ENCODE measurements at regions not wholly inside any gene's neighbourhood (a gene's known extent, or its start where the extent isn't known, plus 50 kb on each side); places are given as distances from the start of the nearest gene placed in this dataset.

DNA sequence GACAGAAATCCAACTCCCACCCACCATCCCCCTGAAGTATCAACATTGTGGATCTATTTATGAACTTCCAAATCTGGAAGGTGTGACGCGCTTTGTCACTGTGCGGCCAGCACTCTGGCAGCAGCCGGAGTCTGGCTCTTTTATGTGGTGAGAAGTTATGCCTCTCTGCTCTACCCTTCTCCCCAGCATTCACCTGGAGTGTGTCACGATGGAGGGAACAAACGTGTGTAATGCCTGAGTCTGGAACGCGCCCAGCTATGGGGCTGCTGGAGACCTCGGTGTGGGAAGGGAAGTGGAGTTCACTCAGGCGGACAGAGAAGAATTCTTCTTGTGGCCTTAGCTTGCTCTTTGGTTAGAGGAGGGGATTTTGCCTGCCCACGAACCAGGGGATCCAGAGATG lies 222.1 kb upstream of the RPL34 start:
- DNase-seq = no peak

DNA sequence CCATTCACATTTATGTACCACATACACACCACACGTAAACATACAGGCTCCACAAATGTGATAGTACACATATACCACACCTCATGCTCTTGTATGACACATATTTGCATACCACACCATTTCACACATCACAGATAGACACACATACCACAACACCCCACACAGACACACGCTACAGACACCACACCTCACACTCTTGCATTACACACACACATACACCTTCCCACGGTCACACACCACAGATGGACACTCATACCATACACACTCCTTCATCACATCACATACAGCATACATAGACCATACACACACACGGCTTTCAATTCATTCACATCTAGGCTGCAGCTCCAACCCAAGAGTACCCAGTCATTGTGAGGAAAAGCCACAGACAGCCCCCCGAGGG lies 222.5 kb upstream of the RPL34 start:
- no peak for DNase-seq

DNA sequence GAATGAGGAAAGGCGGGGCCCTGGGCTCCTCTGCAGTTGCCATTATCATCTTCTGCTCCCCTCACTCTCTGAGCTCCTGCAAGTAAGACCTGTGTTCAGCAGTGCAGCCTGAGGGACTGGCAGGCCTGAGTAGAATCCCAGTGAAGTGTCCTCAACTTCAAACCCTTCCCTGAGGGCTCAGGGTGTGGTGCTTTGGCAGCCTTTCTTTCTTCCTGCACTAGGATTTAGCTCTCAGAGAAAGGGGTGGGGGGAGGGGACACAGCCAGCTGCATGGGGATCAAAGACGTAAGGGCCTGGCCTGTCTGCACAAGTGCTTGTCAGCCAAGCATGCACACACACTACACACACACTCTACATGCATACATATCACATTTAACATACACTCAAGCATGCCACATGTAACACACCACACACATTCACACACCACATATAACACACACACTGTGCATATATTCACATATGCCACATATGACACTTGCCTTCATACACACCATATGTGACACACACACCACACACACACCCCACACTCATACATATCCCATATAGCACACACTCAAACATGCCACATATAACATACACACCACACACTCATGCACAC lies 223.4 kb upstream of the RPL34 start:
- DNase-seq = no peak

DNA sequence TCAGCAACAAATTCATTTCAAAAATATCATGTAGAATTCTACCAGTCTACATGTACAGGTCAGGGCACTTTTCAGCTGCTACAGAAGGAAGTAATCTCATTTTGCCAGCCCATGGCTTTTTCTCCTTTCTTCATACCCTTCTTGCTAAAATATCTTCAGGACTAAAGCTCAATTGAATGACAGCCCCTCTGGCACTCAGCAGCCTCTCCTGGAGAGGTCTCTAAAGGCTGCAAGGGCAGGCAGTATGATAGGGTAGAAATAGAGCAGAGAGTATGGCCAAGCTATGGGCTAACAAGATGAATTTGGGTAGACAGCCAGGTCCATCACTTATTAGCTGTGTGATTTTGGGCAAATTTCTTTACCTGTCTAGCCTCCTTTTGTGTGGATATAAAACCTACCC lies 224.6 kb upstream of the RPL34 start:
- no peak for DNase-seq

DNA sequence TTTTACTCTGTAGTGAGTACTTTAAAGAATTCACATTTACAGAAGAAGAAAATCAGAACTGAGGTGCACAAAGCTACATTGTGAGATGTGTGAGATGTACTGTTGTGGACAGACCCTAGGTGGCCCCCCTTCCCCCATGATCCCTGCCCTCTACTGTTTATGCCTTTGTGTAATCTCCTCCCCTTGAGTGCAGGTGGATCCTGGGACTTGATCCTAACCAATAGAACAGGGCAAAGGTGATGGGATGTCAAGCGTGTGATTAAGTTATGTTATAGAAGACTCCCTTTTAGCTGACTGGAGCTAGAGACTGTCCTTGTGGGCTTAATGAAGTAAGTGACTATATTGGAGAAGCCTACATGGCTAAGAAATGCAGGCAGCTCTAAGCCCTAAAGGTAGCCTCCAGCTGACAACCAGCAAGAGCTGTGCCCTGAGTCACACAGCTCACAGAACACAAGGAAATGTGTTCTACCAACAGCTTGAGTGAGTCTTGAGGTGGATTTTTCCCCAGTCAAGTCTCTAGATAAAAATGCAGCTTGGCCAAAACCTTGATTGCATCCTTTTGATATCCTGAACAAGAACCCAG lies 225.2 kb upstream of the LEF1 start:
- no peak for DNase-seq

DNA sequence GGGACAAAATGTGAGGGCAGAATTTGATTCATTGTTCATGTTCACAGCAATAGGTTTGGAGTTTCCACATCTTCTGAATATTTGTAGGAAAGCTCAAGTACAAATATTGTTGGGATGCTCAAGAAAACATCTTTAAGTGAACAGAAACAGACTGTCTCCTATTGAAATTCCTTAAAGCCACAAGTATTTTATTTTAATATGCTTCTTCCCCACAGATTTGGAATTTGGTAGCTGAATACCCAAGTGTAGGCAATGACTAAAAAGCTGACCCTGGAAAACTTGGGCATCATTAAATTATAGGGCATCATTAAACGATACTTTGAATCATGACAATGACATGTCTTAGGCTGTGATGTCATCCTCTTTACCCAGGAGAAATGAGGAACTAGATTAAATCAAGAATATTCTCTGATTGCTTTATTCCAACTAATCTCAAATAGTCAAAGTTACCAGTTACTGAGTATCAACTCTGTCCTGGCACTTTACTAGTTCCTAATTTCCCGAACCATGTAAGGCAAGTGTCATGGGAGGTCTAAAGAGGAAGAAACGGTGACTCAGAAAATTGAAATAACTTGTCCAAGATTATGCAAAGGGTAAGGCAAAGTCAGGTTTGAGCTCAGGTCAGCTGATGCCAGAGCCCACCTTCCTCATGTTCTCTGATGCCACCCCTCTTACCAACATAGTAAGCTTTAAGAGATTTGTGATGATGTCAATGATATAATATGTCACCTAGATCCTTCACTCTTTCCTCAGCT lies 223.1 kb upstream of the LEF1 start:
- no peak for DNase-seq

DNA sequence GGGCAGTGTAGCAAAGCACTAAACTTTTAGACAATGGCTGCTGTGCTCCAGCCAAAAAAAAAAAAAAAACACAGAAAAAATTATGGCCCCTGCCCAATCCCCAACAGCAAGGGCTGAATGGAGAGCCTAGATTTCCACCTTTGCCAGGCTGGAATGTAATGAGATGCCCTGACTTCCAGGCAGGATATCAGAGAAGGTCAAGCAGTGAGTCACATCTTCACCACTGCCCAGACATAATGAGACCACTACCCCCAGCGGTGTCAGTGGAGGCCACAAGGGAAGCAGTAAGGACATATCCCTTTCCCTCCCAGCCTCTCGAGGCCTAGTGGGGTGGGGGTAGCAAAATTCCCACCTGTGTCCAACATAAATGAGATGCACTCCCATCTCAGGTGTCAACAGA lies 216.3 kb upstream of the LEF1 start:
- no peak for DNase-seq

DNA sequence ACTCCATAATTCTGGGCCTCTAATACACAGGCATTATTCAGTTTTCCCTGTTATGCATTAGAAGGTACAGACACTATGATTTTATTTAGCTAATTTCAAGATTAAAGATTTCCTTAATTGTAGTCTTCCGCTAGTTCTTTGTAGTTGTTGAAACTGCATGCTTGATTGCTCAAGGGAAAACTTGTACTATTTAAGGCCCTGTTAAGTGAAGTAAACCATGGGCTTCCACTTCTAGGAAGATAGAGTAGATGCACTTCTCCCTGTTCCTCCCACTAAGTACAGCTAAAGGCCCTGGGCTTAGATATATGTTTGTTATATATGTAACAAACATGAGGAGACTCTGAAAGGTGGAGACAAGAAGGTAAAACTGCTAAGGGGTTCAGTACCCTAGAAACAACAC lies 215.8 kb upstream of the LEF1 start:
- DNase-seq = no peak

DNA sequence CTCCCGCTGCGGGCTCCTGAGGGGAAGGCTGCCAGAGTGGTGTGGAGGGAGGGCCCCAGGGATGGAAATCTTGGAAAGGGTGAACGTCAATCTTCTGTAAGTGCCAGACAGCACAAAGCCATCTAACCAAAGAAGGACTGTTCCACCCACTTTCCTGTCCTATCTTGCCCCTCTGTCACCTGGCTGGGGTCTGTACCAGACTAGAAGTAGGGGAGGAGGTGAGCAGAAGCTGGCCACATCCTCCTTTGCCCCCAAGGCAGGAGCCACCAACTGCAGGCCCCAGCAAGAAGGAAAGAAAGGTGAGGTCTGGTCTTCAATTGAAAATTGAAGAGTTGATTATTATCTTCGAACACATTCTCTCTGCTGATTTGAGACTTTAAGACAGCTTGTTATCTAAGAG lies 214.4 kb upstream of the LEF1 start:
- no peak for DNase-seq

DNA sequence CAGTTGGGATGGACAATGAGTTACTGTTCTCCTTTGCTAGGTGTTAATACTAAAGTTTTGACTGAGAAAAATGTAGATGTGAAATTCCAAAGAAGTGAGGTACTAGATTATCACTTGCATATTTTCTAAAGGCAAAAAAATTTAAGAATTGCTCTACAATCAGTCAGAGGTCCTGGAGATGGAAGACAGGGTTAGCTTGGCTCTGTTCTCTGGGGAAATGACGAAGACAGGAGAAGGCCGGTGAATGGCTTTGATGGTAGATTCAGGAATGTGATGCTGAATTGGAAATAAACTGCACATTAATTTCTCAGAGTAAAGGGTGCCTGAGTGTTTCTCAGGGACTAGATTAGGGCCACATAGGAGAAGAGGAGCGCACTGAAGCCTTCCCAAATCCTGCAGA lies 214.0 kb upstream of the LEF1 start:
- no peak for DNase-seq

DNA sequence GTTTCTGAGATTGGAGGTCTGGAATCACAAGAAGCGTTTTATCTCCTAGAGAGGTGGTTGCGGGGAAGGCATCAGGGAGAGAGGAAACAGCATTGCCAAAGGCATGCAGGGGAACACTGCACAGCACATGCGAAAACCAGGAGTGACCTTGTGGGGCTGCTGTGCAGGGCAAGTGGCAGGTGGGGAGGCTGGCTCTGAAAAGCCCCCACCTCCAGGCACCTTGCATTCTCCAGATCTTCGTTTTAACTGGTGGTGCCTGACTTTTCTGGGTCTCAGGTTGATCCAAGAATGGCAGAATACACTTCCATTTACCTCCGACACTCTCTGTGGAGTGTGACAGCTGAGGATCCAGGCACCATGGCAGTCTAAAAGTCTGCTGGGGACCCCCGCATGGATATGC lies 209.4 kb upstream of the LEF1 start:
- DNase-seq = no peak

DNA sequence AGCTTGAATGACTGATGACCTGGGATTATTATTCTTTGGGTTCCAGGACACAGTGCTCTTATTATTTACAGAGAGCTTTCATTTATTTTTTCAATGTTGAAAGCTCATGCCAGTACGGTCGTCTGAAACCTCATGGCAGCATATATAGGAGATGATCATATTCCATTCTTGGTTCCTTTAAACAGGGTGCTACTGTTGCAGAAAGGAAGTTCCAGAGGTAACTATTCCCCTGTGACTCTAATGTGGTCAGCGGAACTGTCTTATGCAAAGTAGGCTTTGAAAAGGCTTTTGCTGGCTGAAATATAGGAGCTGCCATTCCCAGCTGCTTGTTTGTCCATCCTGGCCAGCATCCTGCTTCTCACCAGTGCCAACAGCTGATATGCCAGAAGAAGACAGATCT lies 208.3 kb upstream of the LEF1 start:
- DNase-seq = no peak

DNA sequence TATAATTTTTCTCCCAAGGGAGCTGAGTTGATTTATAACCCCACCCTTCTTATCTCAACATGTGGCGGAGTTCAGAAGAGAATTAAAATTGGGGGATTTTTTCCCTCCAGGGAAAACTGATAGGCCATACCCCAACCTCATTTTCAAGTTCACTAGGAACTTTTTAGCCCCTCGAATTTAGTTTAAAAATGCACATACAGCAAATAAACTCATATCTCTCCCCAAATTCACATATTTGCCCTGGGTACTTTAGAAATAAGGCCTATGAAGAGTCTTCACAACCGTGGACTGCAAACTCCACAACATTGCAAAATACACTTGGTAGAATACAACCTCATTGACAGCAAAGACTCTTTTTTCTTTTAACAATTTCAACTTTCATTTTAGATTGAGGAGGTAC lies 206.7 kb upstream of the LEF1 start:
- DNase-seq = no peak

DNA sequence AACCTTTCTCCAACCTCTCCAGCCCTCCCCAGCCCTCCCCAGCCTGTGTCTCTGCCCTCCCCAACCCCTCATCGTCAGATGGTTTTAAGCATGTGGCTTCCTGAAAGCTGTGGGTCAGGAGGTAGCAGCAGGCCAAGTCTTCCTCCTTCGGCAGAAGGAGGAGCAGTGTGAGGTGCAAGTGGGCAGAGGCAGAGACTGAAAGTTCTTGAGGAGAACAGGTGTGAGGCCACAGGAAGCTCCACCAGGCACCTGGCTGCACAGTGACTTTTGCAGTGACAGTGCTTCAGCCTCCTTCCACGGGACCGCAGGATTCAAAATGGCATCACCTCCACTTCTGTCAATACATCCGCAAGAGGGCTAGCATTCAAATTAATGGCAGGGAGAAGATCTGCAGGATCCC lies 203.9 kb upstream of the LEF1 start:
- DNase-seq = peak; percentile 40

DNA sequence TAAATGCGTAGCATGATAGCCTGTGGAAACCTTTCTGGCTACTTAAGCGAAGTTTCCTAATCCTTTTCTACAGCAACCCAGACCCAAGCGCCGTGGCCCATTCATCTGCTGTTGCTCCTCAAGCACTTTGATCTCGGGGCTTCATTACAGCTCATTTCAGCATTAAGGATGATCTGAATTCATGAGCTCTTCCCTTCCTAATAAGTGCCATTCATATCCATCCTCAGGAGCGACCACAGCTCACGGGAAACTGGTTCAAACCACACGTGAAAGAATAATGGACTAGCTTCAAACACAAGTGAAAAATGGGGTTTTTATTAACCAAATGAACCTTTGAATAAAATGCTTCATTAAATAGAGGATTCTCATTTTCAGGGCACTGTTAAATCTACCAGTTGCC lies 202.6 kb upstream of the LEF1 start:
- DNase-seq = no peak

DNA sequence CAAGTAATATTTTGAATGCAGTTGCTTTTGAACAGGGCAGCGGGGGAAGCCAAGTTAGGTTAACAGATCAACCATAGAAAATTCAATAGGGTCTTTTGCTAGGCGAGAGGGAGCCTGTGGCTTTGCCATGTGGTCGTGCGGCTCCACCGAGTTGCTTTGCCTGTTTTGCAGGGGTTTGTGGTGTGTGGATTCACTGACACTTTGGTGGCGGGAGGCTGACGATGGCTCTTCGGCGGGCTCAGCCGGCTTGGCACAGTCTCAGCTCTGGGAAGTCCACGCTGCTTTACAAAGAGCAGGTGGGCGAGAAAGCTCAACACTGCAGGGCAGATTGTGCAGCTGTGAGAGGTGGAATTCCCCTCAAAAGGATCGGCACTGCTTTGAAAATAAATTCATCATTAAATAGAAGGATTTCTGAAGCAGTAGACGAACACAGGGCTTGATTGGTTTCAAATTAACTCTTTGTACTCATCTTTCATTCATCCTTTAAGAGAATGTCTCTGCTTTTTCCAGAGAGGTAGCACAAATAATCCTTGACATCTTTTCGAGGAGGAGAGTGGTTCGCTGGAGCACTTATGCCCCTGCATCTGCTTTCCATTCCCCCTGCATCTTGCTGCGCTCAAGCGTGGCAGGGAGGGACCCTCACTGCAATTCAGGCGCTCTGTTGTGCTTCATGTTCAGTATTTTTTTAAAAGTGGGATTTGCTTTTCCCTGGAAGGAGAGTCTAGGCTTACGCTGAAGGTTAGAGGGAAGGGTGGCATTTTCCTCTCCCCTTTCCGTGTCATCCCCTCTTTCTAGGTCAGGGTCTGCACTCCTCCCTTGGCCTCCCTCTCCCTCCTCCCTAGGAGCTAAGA lies 201.8 kb upstream of the LEF1 start:
- DNase-seq = no peak

DNA sequence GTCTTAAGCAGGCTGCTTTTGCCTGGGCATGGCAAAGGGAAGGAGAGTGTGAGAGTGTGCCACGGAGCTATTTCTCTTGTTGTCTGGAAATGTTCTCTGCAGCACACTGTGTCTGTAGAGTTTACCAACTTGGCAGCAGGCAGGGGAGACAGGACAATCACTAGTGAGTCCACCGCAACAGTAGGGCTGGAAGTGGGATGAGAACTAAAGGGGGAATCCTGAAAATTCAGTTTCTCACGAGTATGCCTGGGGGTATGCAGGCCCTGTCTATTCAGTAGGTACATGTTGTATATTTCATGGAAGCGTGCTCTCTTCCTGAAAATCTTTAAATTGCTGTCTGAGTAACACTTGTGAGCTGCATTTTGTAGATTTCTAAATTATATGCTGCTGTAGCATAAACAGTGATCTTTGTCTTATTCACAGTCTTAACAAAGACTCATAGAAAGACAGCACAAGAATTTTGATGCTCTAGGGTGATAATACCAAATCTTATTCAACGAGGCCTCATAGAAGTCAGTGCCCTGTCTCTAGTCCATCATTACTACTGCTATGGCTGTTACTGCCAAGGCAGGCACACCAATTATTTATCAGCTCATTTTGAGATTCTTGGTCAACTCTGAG lies 200.4 kb upstream of the LEF1 start:
- no peak for DNase-seq

DNA sequence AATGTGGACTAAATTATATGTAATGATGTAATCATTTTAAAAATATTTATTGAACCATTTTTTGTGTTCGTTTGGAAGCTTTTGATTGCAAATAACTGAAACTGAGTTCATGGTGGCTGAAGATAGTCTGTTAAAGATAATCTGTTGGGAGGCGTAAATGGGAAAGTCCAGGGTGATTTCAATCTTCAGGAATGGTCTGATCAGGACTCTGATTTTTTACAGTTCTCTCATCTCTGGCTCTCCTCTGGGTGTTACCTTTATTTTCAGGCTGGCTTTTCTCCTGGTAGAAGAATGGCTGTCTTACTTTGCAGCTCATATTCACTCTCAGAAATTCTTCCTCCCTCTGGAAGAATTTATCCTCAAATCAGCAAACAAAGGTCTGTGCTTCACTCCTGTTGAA lies 199.0 kb upstream of the LEF1 start:
- no peak for DNase-seq

DNA sequence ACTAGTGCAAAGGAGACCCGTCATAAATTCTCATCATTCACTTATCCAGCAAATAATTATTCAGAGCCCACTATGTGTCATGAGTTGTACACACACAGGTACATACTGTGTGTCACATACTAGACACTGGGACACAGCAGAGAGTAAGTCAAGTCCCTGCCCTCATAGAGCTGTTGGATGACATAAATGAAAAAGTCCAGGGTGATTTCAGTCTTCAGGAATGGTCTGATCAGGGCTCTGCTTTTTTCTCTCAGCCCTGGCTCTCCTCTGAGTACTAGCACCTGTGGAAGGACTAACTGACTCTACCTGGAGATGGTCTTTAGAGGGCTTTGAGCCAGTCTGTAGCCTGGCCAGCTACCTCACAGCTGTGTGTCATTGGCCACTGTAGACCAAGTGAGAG lies 198.0 kb upstream of the LEF1 start:
- no peak for DNase-seq

DNA sequence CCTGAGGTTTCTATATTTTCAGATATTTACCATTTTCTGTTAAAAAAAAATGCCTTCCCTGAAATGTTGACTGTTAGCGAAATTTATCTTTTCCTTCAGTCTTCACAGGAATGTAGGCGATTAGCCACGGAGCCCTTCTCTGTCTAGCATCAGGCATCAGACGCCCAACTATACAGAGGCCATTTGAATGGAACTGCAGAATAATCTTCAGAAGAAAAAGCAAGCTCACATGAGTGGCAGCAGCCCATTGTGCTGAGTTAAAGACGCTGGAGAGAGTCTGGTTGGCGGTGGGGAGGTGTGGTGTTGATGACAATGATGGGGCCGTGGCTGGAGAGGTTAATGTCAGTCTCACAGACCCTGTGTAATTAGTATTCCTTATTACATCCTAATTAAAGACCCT lies 196.8 kb upstream of the LEF1 start:
- no peak for DNase-seq

DNA sequence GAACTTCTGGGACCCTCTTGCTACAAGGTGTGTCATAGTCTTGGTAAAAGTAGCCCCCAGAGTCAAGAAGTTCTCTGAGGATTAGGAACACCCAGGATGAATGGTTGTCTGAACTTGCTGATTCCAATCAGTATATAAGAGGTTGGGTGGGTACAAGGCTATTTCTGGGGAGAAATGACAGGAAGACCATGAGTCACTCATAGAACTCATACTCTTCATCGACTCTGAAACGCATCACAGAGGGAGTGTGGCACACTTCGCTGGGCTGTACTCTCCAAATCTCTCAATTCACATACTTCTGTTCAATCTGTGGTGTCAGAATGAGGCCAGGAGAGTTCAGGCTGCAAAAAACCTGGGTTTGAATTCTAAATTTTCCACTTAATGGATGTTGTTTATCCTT lies 193.2 kb upstream of the LEF1 start:
- no peak for DNase-seq

DNA sequence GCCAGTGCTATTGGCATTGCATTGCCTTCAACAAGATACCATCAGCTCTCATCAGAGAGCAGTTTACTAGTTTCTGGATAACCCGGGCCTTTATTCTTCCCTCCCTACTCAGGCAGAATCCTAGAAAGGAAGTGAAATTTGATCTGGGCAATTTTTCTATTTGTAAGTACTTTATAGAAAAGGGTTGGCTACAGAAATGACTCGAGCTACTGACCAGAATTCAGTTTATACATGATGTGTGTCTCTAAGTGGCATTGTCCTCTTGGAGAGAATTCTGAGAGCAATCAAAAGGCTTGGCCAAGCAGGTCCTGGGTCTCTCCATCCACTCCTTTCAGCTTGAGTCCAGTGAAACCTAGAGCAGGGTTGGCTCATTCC lies 192.7 kb upstream of the LEF1 start:
- DNase-seq = no peak

DNA sequence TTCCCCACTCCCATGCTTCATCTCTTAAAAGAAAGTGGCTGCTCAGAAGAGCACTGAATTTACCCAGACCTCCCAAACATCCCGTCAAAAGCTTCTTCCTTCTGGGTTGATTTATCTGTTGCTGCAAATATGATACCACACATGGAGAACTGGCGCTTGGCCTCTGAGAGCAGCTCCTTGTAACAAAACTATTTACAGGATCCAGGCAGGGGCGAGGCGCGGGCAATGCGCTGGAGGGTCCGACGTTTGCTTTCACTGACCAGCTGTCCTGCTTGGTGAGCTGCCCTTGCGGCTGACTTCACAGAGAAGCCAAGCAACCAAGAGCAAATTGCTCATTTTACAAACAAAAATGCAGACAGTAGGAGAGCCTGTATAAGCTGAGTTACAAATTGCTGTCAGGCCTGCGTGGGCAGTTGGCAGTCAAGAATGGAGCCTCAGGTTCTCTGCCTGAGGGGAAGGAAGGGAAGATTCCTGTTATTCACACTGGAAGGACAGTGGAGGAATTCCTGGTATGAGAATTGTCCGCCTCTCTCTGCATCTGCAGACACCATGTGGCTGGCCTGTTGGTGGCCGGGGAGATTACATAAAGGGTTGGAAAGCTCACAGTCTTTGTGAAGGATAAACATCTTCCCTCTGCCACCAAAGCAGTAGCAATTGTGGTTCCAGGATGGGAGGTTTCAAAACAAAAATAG lies 192.2 kb upstream of the LEF1 start:
- DNase-seq = no peak

All from CD4-positive, alpha-beta T cell treated with Interleukin-21 for 1 hour (primary cell).